SK-MEL-5 (cell line): ENCODE measurements at regions not wholly inside any gene's neighbourhood (a gene's known extent, or its start where the extent isn't known, plus 50 kb on each side); places are given as distances from the start of the nearest gene placed in this dataset.

Source experiments
- DNase-seq: peaks from one replicate; pipeline ENCODE4 v3.0.0-alpha.2; 2016; ENCODE audit warnings: low read depth, low spot score
- in situ Hi-C: cut with HindIII; loops from 2 replicates; pipeline ENCODE4 v1.10.0; 2016; ENCODE audit warnings: low sequenced_read_pairs, high pct_unique_total_duplicates, low pct_unique_long_range_greater_than_20kb

GRCh38 chr6:40247516-40248115, 313.4 kb upstream of the MOCS1 start:
- in situ Hi-C loops = no loop called here
- no peak for DNase-seq

DNA sequence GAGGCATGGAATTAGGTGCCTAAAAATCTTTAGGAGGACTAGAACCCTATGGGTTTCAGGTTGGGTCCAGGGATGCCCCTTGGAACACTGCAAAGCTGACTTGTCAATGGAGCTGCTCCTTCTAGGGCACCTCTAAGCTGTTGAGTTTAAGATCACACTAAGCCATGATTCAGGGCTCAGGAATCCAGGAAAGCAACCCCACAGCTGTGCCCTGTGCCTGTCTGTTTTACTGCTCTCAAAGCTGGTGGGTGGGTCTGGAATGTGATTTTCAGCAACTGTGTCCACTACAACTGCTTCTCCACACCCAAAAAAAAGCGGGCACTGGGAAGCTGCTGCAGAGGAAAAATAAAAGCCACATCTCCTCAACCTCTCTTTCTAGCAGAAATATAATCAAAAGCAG, 310.4 kb upstream of the MOCS1 start:
- no peak for DNase-seq
- in situ Hi-C loops = no loop called here

DNA sequence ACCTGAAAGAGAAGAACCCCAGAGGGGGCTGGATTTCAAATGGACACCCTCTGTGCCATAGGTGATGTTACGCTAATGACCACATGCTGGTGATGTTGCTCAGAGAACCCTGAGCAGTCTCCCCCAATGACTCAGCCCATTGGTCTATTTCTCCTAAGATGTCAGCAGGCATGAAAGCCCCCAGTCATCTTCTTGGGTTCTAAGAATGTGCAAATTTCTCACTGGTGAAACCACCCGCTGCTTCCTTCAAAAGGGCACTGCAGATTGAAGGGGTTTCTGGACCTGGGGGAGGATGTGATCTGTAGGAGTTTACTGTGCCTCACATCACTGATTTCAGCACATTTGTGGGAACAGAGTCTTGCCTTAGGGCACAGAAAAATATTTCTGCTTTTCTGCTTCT, 298.4 kb upstream of the MOCS1 start:
- in situ Hi-C loops = no loop called here
- no peak for DNase-seq

DNA sequence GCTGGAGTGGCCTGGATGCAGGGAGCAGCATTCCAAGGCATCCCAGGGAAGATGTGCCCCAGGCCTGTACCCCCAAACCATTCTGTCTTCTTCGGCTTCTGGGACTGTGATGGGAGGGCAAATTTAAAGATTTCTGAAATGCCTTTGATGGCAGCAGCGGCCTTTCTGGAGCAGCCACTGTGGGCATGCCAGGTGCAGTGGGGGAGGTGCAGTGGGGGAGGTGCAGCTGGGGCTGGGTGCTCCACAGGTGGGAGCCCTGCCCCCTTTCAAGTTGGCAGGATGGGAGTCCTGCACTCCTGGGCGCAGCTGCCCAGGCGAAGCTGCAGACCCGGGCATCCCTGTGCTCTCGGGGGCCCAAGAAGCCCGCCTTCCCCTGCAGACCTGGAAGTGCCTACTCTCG, 293.5 kb upstream of the MOCS1 start:
- no peak for DNase-seq
- in situ Hi-C loops = no loop called here

DNA sequence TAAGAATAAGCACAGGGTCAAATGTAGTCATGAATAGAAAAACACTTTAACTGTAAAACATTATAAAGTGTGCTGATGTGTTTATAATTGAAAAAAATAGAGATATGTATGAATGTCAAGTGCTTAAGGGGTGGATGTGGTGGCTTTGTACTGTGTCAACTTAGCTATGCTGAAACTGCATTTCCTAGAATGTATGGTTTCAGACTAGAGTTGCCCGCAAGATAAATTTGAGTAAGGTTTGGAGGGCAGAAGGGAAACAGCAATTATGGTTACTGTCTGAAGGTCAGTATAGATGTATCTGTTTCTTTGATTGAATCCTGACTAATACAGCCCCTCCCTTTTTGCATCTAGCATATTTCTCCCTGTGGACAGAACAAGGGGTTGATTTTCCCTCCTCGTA, 288.1 kb upstream of the MOCS1 start:
- no peak for DNase-seq
- in situ Hi-C loops = no loop called here

DNA sequence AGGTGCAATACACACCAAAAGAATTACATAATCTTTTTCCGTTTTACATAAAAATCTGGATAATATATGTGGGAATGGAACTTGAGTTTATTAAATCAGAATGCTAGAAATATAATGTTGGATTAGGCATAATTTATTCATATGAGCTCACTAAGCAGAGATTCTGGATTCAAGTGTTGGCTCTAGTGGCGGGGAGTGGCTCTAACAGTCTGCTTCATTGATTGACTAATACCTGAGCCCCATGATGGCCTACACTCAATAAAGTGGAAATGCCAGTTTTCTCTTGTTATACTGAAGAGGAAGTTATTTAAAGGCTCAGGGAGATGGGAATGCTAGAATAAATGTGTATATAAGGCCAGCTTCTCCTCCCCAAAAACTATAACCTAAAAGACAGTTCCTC, 285.5 kb upstream of the MOCS1 start:
- in situ Hi-C loops = no loop called here
- no peak for DNase-seq

- in situ Hi-C loops = no loop called here
- DNase-seq = no peak
Measured at GRCh38 chr6:40210628-40211056, 276.4 kb upstream of the MOCS1 start.

GRCh38 chr6:40205801-40206200, 271.5 kb upstream of the MOCS1 start:
- in situ Hi-C loops = no loop called here
- DNase-seq = no peak

- in situ Hi-C loops = no loop called here
- no peak for DNase-seq
Measured at GRCh38 chr6:40205004-40205403, 270.7 kb upstream of the MOCS1 start.

- no peak for DNase-seq
- in situ Hi-C loops = no loop called here
Measured at GRCh38 chr6:40197371-40197770, 263.1 kb upstream of the MOCS1 start.

DNA sequence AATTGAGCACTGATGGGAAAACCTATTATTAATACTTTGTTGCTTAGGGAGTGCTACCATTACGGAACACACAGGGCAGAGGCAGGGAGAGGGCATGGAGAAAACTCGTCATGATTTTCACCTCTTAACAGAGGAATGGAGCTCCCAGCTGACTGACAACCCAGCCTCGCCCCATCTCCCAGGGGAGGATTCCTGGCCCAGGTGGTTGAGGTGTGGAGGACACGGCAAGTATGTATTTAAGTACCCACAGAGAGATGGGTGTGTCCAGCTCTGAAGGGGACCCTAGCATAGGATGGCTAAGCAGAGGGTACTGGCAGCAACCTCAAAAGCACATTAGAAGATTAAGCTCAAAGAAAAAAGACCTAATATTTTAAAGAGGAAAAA, 261.9 kb upstream of the MOCS1 start:
- in situ Hi-C loops = no loop called here

GRCh38 chr6:40195428-40196134, 261.3 kb upstream of the MOCS1 start:
- in situ Hi-C loops = no loop called here
- DNase-seq = no peak

More for the DNA sequence above, 261.9 kb upstream of the MOCS1 start:
- no peak for DNase-seq

- in situ Hi-C loops = no loop called here
- no peak for DNase-seq
Measured at GRCh38 chr6:40194447-40195170, 260.3 kb upstream of the MOCS1 start.

DNA sequence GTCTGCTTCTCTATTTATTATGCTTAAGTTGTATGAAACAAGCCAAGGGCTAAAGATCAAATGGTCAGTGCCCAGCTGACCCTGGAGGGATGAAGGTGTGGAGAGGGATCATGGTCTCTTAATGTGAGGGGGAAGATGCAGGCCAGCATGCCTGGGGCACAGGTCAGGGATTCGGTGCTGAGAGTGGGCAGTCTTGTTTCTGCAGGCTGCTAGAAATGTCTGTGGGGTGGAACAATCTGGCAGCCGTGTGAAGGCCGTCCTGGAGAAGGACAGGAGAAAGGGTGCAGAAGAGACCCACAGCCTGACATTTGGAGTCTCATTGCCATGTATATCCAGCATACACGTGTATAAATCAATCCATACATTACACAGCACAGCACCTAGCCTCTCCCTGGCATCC, 258.3 kb upstream of the MOCS1 start:
- no peak for DNase-seq
- in situ Hi-C loops = no loop called here

DNA sequence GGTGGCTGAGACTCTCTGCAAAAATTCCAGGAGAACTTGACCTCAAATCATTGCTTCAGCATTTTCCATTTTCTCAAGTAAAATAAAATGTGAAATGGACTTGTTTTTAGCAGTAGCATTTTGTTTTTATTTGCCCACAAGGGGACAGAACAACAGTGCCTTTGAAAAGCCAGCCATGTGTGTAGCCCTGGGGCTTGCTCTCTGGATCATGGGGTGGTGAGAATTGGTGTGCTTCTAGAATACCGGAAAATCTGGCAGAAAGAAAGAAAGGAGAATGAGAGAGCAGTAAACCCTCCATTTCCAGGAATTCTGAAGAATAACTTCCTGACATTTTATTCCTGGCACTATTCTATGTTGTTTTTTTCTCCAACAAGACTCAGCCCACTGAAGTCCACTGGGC, 254.7 kb upstream of the MOCS1 start:
- in situ Hi-C loops = no loop called here
- DNase-seq = peak; percentile 79

- in situ Hi-C loops = no loop called here
- DNase-seq = no peak
Measured at GRCh38 chr6:40187535-40188144, 253.4 kb upstream of the MOCS1 start.

DNA sequence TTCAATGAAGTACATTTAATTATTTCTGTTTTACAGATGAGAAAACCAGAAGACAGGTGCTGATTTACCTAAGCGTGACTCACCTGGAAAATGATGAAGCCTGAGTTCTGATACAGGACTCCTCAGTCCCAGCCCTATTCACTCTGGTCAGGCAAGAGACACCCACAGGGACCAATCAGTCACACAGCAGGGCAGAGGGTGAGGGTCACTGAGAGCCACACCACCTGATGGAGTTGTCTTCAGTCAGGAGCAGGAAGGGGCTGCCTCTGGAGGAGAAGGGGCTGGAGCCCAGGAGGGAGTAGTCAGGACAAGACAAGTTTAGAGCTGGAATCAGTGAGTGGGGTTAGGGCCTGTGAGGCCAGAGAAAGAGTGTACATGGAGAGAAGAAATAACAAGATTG, 251.2 kb upstream of the MOCS1 start:
- DNase-seq = no peak
- in situ Hi-C loops = no loop called here

DNA sequence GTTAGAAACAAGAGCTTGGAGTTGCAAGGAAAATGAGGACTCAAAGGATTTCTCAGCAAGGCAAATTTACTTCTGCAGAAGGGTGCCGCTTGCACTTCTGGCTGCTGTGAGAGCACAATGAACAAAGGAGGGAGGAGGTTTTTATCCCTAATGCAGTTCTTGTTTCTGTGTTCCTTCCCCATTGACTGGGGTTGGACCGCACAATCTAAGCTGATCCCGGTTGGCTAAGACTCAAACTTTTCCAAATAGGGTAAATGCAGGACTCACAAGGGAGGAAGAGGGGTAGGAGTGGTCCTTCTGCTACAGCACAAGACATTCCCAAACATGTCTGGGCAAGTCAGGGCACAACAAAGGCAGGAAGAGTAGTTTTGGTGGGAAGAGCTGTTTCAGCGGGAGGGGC, 249.6 kb upstream of the MOCS1 start:
- no peak for DNase-seq
- in situ Hi-C loops = no loop called here

DNA sequence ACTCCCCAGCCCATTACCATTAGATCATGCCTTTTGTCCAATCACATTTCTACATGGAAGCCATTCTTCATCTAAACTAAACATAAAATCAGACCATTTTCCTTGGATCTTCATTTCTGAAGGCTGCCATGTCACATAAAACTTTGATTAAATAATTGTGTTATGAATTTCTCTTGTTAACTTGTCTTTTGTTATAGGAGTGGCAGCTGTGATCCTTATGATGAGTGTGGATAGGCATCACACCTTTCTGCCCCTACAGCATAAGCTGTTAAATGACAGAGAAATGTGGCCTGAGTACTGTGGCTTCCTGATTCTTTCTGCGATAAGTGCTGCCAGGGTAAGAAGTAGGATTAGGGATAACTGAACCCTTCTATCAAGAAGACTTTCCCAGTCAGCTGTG, 247.1 kb upstream of the MOCS1 start:
- in situ Hi-C loops = no loop called here
- no peak for DNase-seq
